A549 (cell line): ENCODE measurements at regions not wholly inside any gene's neighbourhood (a gene's known extent, or its start where the extent isn't known, plus 50 kb on each side); places are given as distances from the start of the nearest gene placed in this dataset.

Source experiments
- ATAC-seq, 2 experiments: fragments of 200-7000 bp in 1 of 2; fragments of >200 bp in 1 of 2; cut with Nextera tagmentation in 1 of 2; cut with Tn5 transposase in 1 of 2; 3 replicates each; pipeline versions ENCODE4 v1.8.0 to v1.9.1; 2018 to 2020; ENCODE audit warnings: mild to moderate bottlenecking in 1 of 2, moderate library complexity in 1 of 2
- CTCF ChIA-PET: fragments of 300-600 bp; sonication (Branson Sonifier 250); formaldehyde crosslinking; extraction: SDS; loops from one replicate; lab custom pipeline; 2021; ENCODE audit warnings: antibody characterized with exemption, inconsistent platforms; lab: Yijun Ruan, JAX
- POLR2A ChIA-PET: fragments of 350-600 bp; formaldehyde crosslinking; extraction: SDS; loops from one replicate; lab custom pipeline; 2021; ENCODE audit warnings: antibody characterized with exemption, inconsistent platforms; lab: Yijun Ruan, JAX
- DNase-seq, 2 experiments: peaks; one replicate each; pipeline versions ENCODE4 v3.0.0 to v3.0.0-alpha.2; 2011 to 2016; ENCODE audit warnings: low read depth in 1 of 2, low spot score in 1 of 2
- FAIRE-seq: peaks from 2 replicates; lab custom pipeline; 2011; peaks lifted over from hg19 to GRCh38; lab: Jason Lieb, UNC
- H3K27ac ChIP-seq, 2 experiments: fragments of >200 bp; sonication (Bioruptor Twin); formaldehyde crosslinking; 3 replicates each; pipeline ENCODE4 v1.5.1; 2016 to 2017
- H3K4me1 ChIP-seq: fragments of >200 bp; sonication (Bioruptor Twin); formaldehyde crosslinking; 3 replicates; pipeline ENCODE4 v1.6.1; 2016
- H3K4me2 ChIP-seq: fragments of >200 bp; sonication (Bioruptor Twin); formaldehyde crosslinking; 3 replicates; pipeline ENCODE4 v1.6.1; 2016
- H3K4me3 ChIP-seq: fragments of >200 bp; sonication (Bioruptor Twin); formaldehyde crosslinking; 3 replicates; pipeline ENCODE4 v1.5.1; 2016
- H3K9me3 ChIP-seq: fragments of >200 bp; sonication (Bioruptor Twin); formaldehyde crosslinking; 3 replicates; pipeline ENCODE4 v1.6.1; 2016
- EHF ChIP-seq: fragments of 250-450 bp; sonication (Bioruptor Pico); IDR thresholded peaks from 2 replicates; pipeline ENCODE4 v1.5.0; 2020; ENCODE audit warnings: mild to moderate bottlenecking
- EHMT2 ChIP-seq: fragments of 200-600 bp; sonication (generic); IDR thresholded peaks from 2 replicates; pipeline ENCODE4 v1.6.1; 2016; ENCODE audit warnings: antibody characterized with exemption, low read depth, mild to moderate bottlenecking, moderate library complexity
- ESRRA ChIP-seq: fragments of 150-350 bp; IDR thresholded peaks from 2 replicates; pipeline ENCODE4 v1.6.1; 2014; ENCODE audit warnings: mild to moderate bottlenecking, low read length, borderline replicate concordance
- HDAC2 ChIP-seq: fragments of 200-600 bp; sonication (generic); IDR thresholded peaks from 2 replicates; pipeline ENCODE4 v1.6.1; 2016
- JUNB ChIP-seq: fragments of >200 bp; sonication (Bioruptor Twin); formaldehyde crosslinking; IDR thresholded peaks from 2 replicates; pipeline ENCODE4 v1.6.1; 2016
- KDM1A ChIP-seq: fragments of 200-600 bp; sonication (generic); IDR thresholded peaks from 2 replicates; pipeline ENCODE4 v1.6.1; 2016; ENCODE audit warnings: low read depth, mild to moderate bottlenecking
- POLR2A ChIP-seq: IDR thresholded peaks from 2 replicates; pipeline ENCODE4 v1.6.1; 2012; ENCODE audit warnings: mild to moderate bottlenecking, low read length
- POLR2AphosphoS2 ChIP-seq: conservative IDR thresholded peaks from 2 replicates; pipeline ENCODE4 v1.6.1; 2012; ENCODE audit warnings: low read length, improper control_type of control experiment, inconsistent platforms
- RFX5 ChIP-seq: fragments of 450-650 bp; IDR thresholded peaks from 2 replicates; pipeline ENCODE4 v1.7.1; 2014; ENCODE audit warnings: antibody characterized with exemption, mild to moderate bottlenecking, moderate library complexity
- SMC3 ChIP-seq: fragments of >200 bp; sonication (Bioruptor Twin); formaldehyde crosslinking; IDR thresholded peaks from 3 replicates; pipeline ENCODE4 v1.6.1; 2018; ENCODE audit warnings: inconsistent platforms
- TFCP2L1 ChIP-seq: fragments of 250-450 bp; sonication (Bioruptor Pico); IDR thresholded peaks from 2 replicates; pipeline ENCODE4 v1.5.0; 2021; ENCODE audit warnings: mild to moderate bottlenecking
- TP53 ChIP-seq: fragments of 250-450 bp; sonication (Bioruptor Pico); IDR thresholded peaks from 2 replicates; pipeline ENCODE4 v1.5.0; 2021; ENCODE audit warnings: mild to moderate bottlenecking, moderate library complexity
- ZC3H11A ChIP-seq: fragments of 450-650 bp; IDR thresholded peaks from 2 replicates; pipeline ENCODE4 v1.6.1; 2014; ENCODE audit warnings: antibody characterized with exemption, mild to moderate bottlenecking
- ZSCAN20 ChIP-seq: fragments of 250-450 bp; sonication (Bioruptor Pico); IDR thresholded peaks from 2 replicates; pipeline ENCODE4 v1.8.0; 2022; ENCODE audit warnings: mild to moderate bottlenecking, moderate library complexity
- WGBS: methylation state at CpG from one replicate; pipeline ENCODE4 v1.1.6; 2017; ENCODE audit errors: missing lambda C conversion rate; 5-methylcytosine and 5-hydroxymethylcytosine counted together
- TF ChIP-seq, protein P1 (sequence below): fragments of >200 bp; sonication (Bioruptor Twin); formaldehyde crosslinking; IDR thresholded peaks from 3 replicates; pipeline ENCODE4 v1.5.1; 2016
- TF ChIP-seq, protein P2 (sequence below): IDR thresholded peaks from 2 replicates; pipeline ENCODE4 v1.6.1; 2012
- TF ChIP-seq, protein P3 (sequence below): fragments of 250-450 bp; sonication (Bioruptor Pico); IDR thresholded peaks from 2 replicates; pipeline ENCODE4 v1.5.0; 2020; ENCODE audit warnings: low read depth, mild to moderate bottlenecking, moderate library complexity
- TF ChIP-seq, protein P4 (sequence below): fragments of >200 bp; sonication (Bioruptor Twin); formaldehyde crosslinking; IDR thresholded peaks from 2 replicates; pipeline ENCODE4 v1.6.1; 2016
- TF ChIP-seq, protein P5 (sequence below): IDR thresholded peaks from 2 replicates; pipeline ENCODE4 v1.6.1; 2012; ENCODE audit warnings: low read depth, borderline replicate concordance
- TF ChIP-seq, protein P6 (sequence below): fragments of 150-350 bp; IDR thresholded peaks from 2 replicates; pipeline ENCODE4 v1.6.1; 2014; ENCODE audit warnings: low read depth, mild to moderate bottlenecking, low read length
- TF ChIP-seq, protein P7 (sequence below): fragments of >200 bp; sonication (Bioruptor Twin); formaldehyde crosslinking; IDR thresholded peaks from 3 replicates; pipeline ENCODE4 v1.6.1; 2016

DNA sequence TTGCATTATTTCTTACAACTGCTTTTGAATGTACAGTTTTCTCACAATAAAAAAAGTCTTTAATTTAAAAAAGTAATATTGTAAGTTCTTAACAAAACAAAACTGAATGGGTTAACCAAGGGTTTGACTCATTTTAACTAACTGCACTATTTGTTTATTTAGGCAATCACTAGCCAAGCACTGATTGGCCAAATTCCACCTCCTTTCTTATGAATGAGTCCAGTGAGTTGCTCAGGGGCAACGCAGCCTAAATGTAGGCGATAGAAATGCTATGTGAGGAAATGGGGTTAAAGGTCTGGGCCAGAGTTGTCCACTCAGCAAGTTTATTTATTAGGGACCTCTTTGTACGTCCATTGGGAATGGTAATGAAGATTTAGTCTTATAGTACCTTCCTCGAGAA lies 89.6 kb upstream of the MAF start:
- ChIA-PET CTCF (no interaction called here), POLR2A (no interaction called here)
- 61% methylated on average over 4 of the region's 4 CpGs for WGBS
- H3K27ac ChIP-seq = no peak overlapping the region
- ATAC-seq (no peak), FAIRE-seq (no peak), DNase-seq (no peak)
- peaks cover 11% of the 10 kb centered on the region for H3K9me3 ChIP-seq
- H3K4me3 ChIP-seq = no peak overlapping the region
- H3K4me1 ChIP-seq = no peaks in the 10 kb centered on the region
- no peak overlapping the region for H3K4me2 ChIP-seq
- TF ChIP-seq JUNB = no peak
- no peak for TF ChIP-seq EHF
- no peak for TF ChIP-seq RFX5
- TF ChIP-seq, protein P1, sequence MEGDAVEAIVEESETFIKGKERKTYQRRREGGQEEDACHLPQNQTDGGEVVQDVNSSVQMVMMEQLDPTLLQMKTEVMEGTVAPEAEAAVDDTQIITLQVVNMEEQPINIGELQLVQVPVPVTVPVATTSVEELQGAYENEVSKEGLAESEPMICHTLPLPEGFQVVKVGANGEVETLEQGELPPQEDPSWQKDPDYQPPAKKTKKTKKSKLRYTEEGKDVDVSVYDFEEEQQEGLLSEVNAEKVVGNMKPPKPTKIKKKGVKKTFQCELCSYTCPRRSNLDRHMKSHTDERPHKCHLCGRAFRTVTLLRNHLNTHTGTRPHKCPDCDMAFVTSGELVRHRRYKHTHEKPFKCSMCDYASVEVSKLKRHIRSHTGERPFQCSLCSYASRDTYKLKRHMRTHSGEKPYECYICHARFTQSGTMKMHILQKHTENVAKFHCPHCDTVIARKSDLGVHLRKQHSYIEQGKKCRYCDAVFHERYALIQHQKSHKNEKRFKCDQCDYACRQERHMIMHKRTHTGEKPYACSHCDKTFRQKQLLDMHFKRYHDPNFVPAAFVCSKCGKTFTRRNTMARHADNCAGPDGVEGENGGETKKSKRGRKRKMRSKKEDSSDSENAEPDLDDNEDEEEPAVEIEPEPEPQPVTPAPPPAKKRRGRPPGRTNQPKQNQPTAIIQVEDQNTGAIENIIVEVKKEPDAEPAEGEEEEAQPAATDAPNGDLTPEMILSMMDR = no peak
- TF ChIP-seq TFCP2L1 (CRISPR knock-in tag) = no peak
- TF ChIP-seq POLR2AphosphoS2 = no peak
- TF ChIP-seq, protein P2, sequence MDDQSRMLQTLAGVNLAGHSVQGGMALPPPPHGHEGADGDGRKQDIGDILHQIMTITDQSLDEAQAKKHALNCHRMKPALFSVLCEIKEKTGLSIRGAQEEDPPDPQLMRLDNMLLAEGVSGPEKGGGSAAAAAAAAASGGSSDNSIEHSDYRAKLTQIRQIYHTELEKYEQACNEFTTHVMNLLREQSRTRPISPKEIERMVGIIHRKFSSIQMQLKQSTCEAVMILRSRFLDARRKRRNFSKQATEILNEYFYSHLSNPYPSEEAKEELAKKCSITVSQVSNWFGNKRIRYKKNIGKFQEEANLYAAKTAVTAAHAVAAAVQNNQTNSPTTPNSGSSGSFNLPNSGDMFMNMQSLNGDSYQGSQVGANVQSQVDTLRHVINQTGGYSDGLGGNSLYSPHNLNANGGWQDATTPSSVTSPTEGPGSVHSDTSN = no peak
- no peak for TF ChIP-seq ZSCAN20 (CRISPR knock-in tag)
- TF ChIP-seq, protein P3, sequence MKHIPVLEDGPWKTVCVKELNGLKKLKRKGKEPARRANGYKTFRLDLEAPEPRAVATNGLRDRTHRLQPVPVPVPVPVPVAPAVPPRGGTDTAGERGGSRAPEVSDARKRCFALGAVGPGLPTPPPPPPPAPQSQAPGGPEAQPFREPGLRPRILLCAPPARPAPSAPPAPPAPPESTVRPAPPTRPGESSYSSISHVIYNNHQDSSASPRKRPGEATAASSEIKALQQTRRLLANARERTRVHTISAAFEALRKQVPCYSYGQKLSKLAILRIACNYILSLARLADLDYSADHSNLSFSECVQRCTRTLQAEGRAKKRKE (CRISPR knock-in tag) = no peak
- no peak for TF ChIP-seq EHMT2
- TF ChIP-seq, protein P4, sequence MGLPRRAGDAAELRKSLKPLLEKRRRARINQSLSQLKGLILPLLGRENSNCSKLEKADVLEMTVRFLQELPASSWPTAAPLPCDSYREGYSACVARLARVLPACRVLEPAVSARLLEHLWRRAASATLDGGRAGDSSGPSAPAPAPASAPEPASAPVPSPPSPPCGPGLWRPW = no peak
- no peak for TF ChIP-seq ESRRA
- no peak for TF ChIP-seq TP53 (CRISPR knock-in tag)
- no peak for TF ChIP-seq HDAC2
- TF ChIP-seq SMC3 = no peak
- TF ChIP-seq KDM1A = no peak
- TF ChIP-seq, protein P5, sequence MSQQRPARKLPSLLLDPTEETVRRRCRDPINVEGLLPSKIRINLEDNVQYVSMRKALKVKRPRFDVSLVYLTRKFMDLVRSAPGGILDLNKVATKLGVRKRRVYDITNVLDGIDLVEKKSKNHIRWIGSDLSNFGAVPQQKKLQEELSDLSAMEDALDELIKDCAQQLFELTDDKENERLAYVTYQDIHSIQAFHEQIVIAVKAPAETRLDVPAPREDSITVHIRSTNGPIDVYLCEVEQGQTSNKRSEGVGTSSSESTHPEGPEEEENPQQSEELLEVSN = no peak
- TF ChIP-seq, protein P6, sequence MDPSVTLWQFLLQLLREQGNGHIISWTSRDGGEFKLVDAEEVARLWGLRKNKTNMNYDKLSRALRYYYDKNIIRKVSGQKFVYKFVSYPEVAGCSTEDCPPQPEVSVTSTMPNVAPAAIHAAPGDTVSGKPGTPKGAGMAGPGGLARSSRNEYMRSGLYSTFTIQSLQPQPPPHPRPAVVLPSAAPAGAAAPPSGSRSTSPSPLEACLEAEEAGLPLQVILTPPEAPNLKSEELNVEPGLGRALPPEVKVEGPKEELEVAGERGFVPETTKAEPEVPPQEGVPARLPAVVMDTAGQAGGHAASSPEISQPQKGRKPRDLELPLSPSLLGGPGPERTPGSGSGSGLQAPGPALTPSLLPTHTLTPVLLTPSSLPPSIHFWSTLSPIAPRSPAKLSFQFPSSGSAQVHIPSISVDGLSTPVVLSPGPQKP = no peak

DNA sequence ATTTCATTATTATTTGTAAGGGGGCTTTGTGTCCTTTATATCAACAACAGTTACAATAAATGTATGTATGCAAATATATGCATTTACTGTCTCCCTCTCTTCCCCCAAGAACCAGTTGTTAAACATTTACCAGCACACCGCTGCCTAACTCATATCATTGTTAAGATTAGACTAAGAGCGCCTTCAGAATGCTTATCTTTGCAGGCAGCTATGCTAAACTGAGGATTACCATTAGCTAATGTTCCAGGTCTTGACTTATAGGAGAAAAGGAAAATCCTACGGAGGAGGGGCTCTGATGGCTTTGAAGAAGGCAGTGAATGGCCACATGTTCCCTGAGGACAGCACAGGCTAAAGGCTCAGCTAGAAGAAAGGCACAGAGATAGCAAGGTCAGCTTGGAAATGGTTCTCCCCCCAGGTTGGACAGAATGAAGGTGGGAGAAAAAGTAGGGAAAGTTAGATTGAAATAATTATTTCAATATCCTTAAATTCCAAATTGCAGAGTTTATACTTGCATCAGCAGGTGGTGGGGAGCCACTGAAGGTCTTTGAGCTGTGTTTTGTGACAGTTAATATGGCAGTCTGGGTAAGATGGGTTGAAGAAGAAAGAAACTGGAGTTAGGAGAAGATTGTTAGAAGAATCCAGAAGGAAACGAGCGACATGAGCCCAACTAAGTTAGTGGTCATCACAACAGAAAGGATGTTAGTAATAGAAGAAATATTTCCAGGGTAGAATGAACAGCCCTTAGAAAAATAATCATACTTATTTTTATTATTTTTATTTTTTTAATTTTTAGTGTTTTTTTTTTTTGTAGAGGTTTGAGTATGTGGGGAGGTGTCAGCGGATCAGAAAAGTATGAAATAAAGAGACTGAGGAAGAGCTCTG lies 87.0 kb upstream of the MAF start:
- Histone ChIP-seq H3K4me2 (no peak overlapping the region), H3K9me3 (no peaks in the 10 kb centered on the region; the same call in 2 of the 3 replicates), H3K27ac (no peak overlapping the region), H3K4me3 (no peak overlapping the region), H3K4me1 (no peaks in the 10 kb centered on the region)
- 47% methylated on average over 6 of the region's 6 CpGs for WGBS
- TF ChIP-seq EHF (no peak), ZC3H11A (no peak), POLR2A (no peak)
- TF ChIP-seq, protein P7, sequence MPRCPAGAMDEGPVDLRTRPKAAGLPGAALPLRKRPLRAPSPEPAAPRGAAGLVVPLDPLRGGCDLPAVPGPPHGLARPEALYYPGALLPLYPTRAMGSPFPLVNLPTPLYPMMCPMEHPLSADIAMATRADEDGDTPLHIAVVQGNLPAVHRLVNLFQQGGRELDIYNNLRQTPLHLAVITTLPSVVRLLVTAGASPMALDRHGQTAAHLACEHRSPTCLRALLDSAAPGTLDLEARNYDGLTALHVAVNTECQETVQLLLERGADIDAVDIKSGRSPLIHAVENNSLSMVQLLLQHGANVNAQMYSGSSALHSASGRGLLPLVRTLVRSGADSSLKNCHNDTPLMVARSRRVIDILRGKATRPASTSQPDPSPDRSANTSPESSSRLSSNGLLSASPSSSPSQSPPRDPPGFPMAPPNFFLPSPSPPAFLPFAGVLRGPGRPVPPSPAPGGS = no peak
- POLR2A ChIA-PET = no interaction called here
- no peak for FAIRE-seq
- CTCF ChIA-PET = no interaction called here
- DNase-seq = no peak
- no peak for ATAC-seq
